Trophoblast cell (in vitro differentiated cells and primary cell): ENCODE measurements at regions not wholly inside any gene's neighbourhood (a gene's known extent, or its start where the extent isn't known, plus 50 kb on each side); places are given as distances from the start of the nearest gene placed in this dataset.
A peak's percentile ranks its signal among the peaks of the same experiment; 100 is the strongest.
"Not testable (repeated sequence)": the region's sequence is repeated elsewhere in the genome, so short reads cannot be mapped to it uniquely, and the experiment has no call there.

Experiments
- DNase-seq, 2 donors: peaks; one replicate each; pipeline ENCODE4 v3.0.0-alpha.2; 2016
- H2AFZ ChIP-seq: 2 replicates; pipeline ENCODE4 v1.6.1; 2013; ENCODE audit warnings: low read length, moderate library complexity, mild to moderate bottlenecking; ENCODE audit not compliant: insufficient read depth, poor library complexity
- H2AK5ac ChIP-seq: 2 replicates; pipeline ENCODE4 v1.6.1; 2013; ENCODE audit warnings: mild to moderate bottlenecking, low read length
- H2BK120ac ChIP-seq: 2 replicates; pipeline ENCODE4 v1.6.1; 2013; ENCODE audit warnings: low read length, mild to moderate bottlenecking, moderate library complexity; ENCODE audit not compliant: insufficient read depth, poor library complexity
- H2BK12ac ChIP-seq: 2 replicates; pipeline ENCODE4 v1.6.1; 2013; ENCODE audit warnings: mild to moderate bottlenecking, low read length, moderate library complexity
- H2BK5ac ChIP-seq: 2 replicates; pipeline ENCODE4 v1.6.1; 2013; ENCODE audit warnings: low read length, low read depth, moderate library complexity, mild to moderate bottlenecking; ENCODE audit not compliant: poor library complexity
- H3K14ac ChIP-seq: 2 replicates; pipeline ENCODE4 v1.6.1; 2013; ENCODE audit warnings: mild to moderate bottlenecking, low read length
- H3K18ac ChIP-seq: 2 replicates; pipeline ENCODE4 v1.6.1; 2013; ENCODE audit warnings: mild to moderate bottlenecking, low read length
- H3K23ac ChIP-seq: 2 replicates; pipeline ENCODE4 v1.6.1; 2013; ENCODE audit warnings: low read length
- H3K27ac ChIP-seq: 2 replicates; pipeline ENCODE4 v1.5.1; 2013; ENCODE audit warnings: low read depth, mild to moderate bottlenecking, inconsistent platforms, low read length, moderate library complexity
- H3K27me3 ChIP-seq: 2 replicates; pipeline ENCODE4 v1.6.1; 2013; ENCODE audit warnings: inconsistent platforms, mild to moderate bottlenecking, low read length, moderate library complexity; ENCODE audit not compliant: insufficient read depth
- H3K36me3 ChIP-seq, 2 experiments: 1 replicate in 1 of 2; 2 replicates in 1 of 2; pipeline ENCODE4 v1.6.1; 2013; ENCODE audit warnings: low read length in 2 of 2, mild to moderate bottlenecking in 2 of 2, moderate library complexity in 1 of 2; ENCODE audit not compliant: insufficient read depth in 2 of 2, control insufficient read depth in 1 of 2
- H3K4ac ChIP-seq: 2 replicates; pipeline ENCODE4 v1.6.1; 2013; ENCODE audit warnings: low read depth, mild to moderate bottlenecking, low read length, moderate library complexity
- H3K4me1 ChIP-seq, 2 experiments: 1 replicate in 1 of 2; 2 replicates in 1 of 2; pipeline ENCODE4 v1.6.1; 2013; ENCODE audit warnings: low read length in 2 of 2, mild to moderate bottlenecking in 2 of 2, moderate library complexity in 1 of 2; ENCODE audit not compliant: insufficient read depth in 2 of 2, control insufficient read depth in 1 of 2
- H3K4me2 ChIP-seq: 2 replicates; pipeline ENCODE4 v1.6.1; 2013; ENCODE audit warnings: inconsistent platforms, mild to moderate bottlenecking, low read length, moderate library complexity
- H3K4me3 ChIP-seq: 2 replicates; pipeline ENCODE4 v1.5.1; 2013; ENCODE audit warnings: mild to moderate bottlenecking, low read depth, low read length, inconsistent platforms
- H3K79me1 ChIP-seq: one replicate; pipeline ENCODE4 v1.6.1; 2013; ENCODE audit warnings: low read length
- H3K79me2 ChIP-seq: 2 replicates; pipeline ENCODE4 v1.6.1; 2013; ENCODE audit warnings: low read length, mild to moderate bottlenecking; ENCODE audit not compliant: control insufficient read depth, insufficient read depth, poor library complexity
- H3K9ac ChIP-seq: 2 replicates; pipeline ENCODE4 v1.6.1; 2013; ENCODE audit warnings: mild to moderate bottlenecking, low read length
- H3K9me3 ChIP-seq: 2 replicates; pipeline ENCODE4 v1.6.1; 2013; ENCODE audit warnings: low read depth, mild to moderate bottlenecking, control low read depth, inconsistent platforms, low read length; ENCODE audit not compliant: insufficient read depth
- H4K12ac ChIP-seq: 2 replicates; pipeline ENCODE4 v1.6.1; 2013; ENCODE audit warnings: low read depth, mild to moderate bottlenecking, low read length, moderate library complexity
- H4K8ac ChIP-seq: 2 replicates; pipeline ENCODE4 v1.6.1; 2013; ENCODE audit warnings: low read depth, mild to moderate bottlenecking, low read length, moderate library complexity
- H4K91ac ChIP-seq: one replicate; pipeline ENCODE4 v1.6.1; 2013; ENCODE audit warnings: low read depth, mild to moderate bottlenecking, low read length, moderate library complexity
- WGBS: extraction: QIAGEN DNeasy Blood & Tissue Kit; methylation state at CpG from one replicate; pipeline ENCODE4 v1.1.7; 2013; ENCODE audit warnings: missing lambda C conversion rate; ENCODE audit not compliant: insufficient read length, insufficient coverage; ENCODE audit errors: extremely low coverage; 5-methylcytosine and 5-hydroxymethylcytosine counted together

DNA sequence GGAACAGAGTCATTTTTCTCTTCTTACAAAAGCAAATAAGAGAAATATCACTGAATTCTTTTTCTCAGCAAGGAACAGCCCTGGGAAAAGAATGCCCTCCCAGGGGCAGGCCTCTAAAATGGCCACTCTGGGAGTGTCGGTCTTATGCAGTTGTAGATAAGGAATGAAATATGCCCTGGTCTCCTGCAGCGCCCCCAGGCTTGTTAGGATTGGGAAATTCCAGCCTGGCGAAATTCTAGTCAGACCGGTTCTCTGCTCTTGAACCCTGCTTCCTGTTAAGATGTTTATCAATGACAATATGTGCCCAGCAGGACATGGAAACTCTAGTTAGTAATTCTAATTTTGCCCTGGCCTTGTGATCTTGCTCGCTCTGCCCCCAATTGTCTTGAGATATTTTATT, 75.5 kb upstream of the SPOPL start:
- not testable (repeated sequence) for H3K9me3 ChIP-seq, H3K18ac ChIP-seq, H2AFZ ChIP-seq, H3K4ac ChIP-seq, H3K9ac ChIP-seq, H3K14ac ChIP-seq, H3K27ac ChIP-seq, H4K8ac ChIP-seq, H3K27me3 ChIP-seq, H2BK12ac ChIP-seq, H4K12ac ChIP-seq, H3K4me3 ChIP-seq, H4K91ac ChIP-seq, H2AK5ac ChIP-seq, H3K4me2 ChIP-seq, H3K36me3 ChIP-seq, H2BK120ac ChIP-seq, H3K79me2 ChIP-seq, H2BK5ac ChIP-seq, H3K23ac ChIP-seq, H3K4me1 ChIP-seq
- peaks cover 12% of the 10 kb centered on the region for H3K79me1 ChIP-seq
- WGBS = no CpG with 5 or more reads among the region's 5 CpGs
- DNase-seq = peak; percentile 91 to 96

DNA sequence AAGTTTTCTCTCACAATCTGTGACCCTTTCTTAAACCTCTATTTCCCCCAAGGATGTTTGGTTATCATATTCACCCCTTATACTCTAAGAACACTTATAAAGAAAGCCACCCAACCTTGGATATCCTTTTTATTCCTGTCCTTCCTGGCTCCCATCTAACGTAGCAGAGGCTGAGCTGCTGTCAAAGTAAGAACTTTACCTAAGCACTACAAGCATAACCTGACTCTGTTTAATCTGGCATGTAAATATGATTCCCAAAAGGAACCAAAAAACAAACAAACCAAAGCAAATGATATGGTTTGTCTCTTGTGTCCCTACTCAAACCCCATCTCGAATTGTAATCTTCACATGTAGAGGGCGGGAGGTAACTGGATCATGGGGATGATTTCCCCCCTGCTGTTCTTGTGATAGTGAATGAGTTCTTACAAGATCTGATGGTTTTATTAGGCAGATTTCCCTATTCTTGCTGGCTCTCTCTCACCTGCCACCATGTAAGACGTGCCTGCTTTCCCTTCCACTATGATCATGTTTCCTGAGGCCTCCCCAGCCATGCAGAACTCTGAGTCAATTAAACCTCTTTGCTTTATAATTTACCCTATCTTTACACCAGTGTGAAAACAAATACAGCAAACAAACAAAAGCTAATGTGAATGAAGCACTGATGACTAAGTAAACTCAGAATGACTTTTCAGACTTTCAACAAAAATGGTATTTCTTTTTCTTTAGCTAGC, 72.7 kb upstream of the SPOPL start:
- Histone ChIP-seq H2BK5ac (no peak overlapping the region), H3K27me3 (no peaks in the 10 kb centered on the region), H3K14ac (peak overlapping the region; percentile 34), H4K12ac (no peak overlapping the region), H2BK120ac (peak overlapping the region; percentile 76), H3K27ac (peak overlapping the region; percentile 26), H3K23ac (no peak overlapping the region), H3K79me1 (peaks cover 20% of the 10 kb centered on the region), H3K9me3 (peaks cover 2% of the 10 kb centered on the region), H4K91ac (peak overlapping the region; percentile 43), H3K18ac (no peak overlapping the region), H3K4me2 (no peak overlapping the region), H3K4me3 (no peak overlapping the region), H2AK5ac (peak overlapping the region; percentile 35), H3K79me2 (peaks cover 2% of the 10 kb centered on the region), H3K9ac (no peak overlapping the region), H2AFZ (no peak overlapping the region), H3K4me1 (peaks cover 10 to 13% of the 10 kb centered on the region in 2 experiments), H4K8ac (no peak overlapping the region), H3K4ac (no peak overlapping the region), H2BK12ac (peak overlapping the region; percentile 87), H3K36me3 (peaks cover 2% of the 10 kb centered on the region in 2 experiments)
- DNase-seq = no peak
- WGBS = no CpG with 5 or more reads among the region's 4 CpGs

DNA sequence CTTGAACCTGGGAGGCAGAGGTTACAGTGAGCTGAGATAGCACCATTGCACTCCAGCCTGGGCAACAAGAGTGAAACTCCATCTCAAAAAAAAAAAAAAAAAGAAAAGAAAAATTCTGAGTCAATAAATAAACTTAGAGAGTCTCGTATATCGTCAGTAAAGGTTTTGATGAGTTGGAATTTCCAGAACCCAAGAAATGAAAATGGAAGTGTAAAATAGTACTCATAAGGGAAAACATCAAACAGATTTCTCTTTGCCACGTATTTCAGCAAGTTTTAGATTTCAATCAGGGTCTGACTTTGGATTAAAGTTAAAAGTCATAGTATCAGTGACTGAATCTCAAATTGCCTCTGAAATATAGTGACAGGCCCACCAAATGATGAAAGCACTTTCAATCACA, 71.4 kb upstream of the SPOPL start:
- Histone ChIP-seq H3K79me1 (peaks cover 22% of the 10 kb centered on the region), H3K14ac (peak overlapping the region; percentile 74), H2BK12ac (peak overlapping the region; percentile 98), H2BK5ac (peak overlapping the region; percentile 73), H3K23ac (no peak overlapping the region), H3K79me2 (peaks cover 2% of the 10 kb centered on the region), H2AK5ac (peak overlapping the region; percentile 89), H3K36me3 (no peaks in the 10 kb centered on the region), H3K4ac (no peak overlapping the region), H3K18ac (peak overlapping the region; percentile 82), H4K91ac (peak overlapping the region; percentile 97), H3K4me3 (no peak overlapping the region), H3K4me2 (no peak overlapping the region), H2AFZ (no peak overlapping the region), H3K27me3 (no peaks in the 10 kb centered on the region), H4K12ac (no peak overlapping the region), H3K4me1 (peaks cover 12 to 14% of the 10 kb centered on the region in 2 experiments), H2BK120ac (peak overlapping the region; percentile 90), H3K9ac (no peak overlapping the region), H3K27ac (no peak overlapping the region), H3K9me3 (no peaks in the 10 kb centered on the region), H4K8ac (no peak overlapping the region)
- WGBS = no CpG with 5 or more reads among the region's 3 CpGs
- no peak for DNase-seq

DNA sequence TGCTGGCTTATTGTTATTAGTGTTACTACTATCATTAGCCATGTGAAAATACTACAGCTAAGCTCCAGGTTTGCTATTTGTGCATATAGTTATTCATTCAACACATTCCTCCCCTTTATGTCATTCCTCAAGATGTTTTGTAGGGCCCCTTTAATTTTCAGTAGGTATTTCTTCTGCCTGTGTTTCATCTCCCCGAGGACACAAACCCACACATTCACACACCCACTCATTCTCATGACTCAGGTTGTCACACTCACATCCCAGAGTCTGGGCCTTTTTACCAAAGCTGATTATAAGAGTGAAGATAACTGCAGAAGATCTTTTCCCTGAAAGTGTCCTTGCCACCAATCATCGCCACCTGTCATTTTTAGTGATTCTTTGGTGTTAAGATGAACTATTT, 68.6 kb upstream of the SPOPL start:
- peaks cover 22% of the 10 kb centered on the region for H3K79me1 ChIP-seq
- DNase-seq = no peak
- H3K4ac ChIP-seq = no peak overlapping the region
- H3K18ac ChIP-seq = no peak overlapping the region
- H4K91ac ChIP-seq = peak overlapping the region; percentile 37
- H3K14ac ChIP-seq = peak overlapping the region; percentile 61
- WGBS = no CpG with 5 or more reads among the region's 2 CpGs
- peak overlapping the region; percentile 91 for H2BK12ac ChIP-seq
- H3K27ac ChIP-seq = peak overlapping the region; percentile 71
- no peak overlapping the region for H3K4me3 ChIP-seq
- H4K8ac ChIP-seq = no peak overlapping the region
- no peaks in the 10 kb centered on the region for H3K27me3 ChIP-seq
- H3K23ac ChIP-seq = no peak overlapping the region
- H3K36me3 ChIP-seq = no peaks in the 10 kb centered on the region
- peak overlapping the region; percentile 29 for H2AK5ac ChIP-seq
- H3K4me2 ChIP-seq = no peak overlapping the region
- no peaks in the 10 kb centered on the region for H3K9me3 ChIP-seq
- no peak overlapping the region for H4K12ac ChIP-seq
- H2BK120ac ChIP-seq = peak overlapping the region; percentile 60
- H2BK5ac ChIP-seq = no peak overlapping the region
- peaks cover 12 to 14% of the 10 kb centered on the region in 2 experiments for H3K4me1 ChIP-seq
- H3K79me2 ChIP-seq = peaks cover 2% of the 10 kb centered on the region
- no peak overlapping the region for H2AFZ ChIP-seq
- H3K9ac ChIP-seq = no peak overlapping the region
